ENCODE measurements at regions not wholly inside any gene's neighbourhood (a gene's known extent, or its start where the extent isn't known, plus 50 kb on each side); places are given as distances from the start of the nearest gene placed in this dataset.
"Not testable (repeated sequence)": the region's sequence is repeated elsewhere in the genome, so short reads cannot be mapped to it uniquely, and the experiment has no call there.

DNA sequence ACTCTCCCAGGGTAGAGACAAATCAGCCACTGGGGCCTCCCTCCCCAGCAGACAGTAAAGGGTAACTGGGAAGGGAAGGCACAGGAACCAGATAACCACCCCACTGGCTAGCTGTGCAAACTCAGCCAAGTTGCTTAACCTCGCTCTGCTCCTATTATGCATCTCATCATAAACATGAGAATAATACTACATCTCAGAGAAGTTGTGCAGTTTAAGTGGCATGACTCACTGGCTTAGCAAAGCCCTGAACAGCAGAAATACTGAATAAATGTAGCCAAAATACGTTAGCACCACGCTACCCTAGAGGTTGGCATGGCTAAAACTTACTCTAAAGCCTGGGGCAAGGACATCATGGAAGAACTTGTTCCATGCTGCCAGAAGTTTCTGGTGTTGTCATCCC, 128.1 kb upstream of the ANK3 start:
- DNase-seq (ENCODE audit: low read depth in 3 of 3): no peak

DNA sequence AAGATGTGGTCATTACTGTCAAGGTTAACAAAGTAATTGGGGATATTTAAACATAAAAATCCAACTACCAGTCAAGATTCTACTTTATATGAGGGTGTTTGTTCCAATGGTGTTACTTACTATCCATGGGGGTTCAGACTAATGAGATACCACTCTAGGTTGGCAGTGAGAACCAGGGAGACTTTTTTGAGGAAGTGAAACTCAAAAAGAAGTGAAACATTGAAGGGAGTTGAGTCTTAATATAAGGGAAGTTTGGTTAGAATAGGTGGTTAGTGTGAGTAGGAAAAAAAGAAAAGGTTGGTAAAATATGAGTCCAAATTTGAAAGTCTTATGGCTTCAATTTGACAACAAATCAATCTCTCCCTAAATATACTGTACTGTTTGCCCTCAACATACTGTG, 123.6 kb upstream of the ANK3 start:
- no peak for DNase-seq (ENCODE audit: low read depth in 3 of 3)

DNA sequence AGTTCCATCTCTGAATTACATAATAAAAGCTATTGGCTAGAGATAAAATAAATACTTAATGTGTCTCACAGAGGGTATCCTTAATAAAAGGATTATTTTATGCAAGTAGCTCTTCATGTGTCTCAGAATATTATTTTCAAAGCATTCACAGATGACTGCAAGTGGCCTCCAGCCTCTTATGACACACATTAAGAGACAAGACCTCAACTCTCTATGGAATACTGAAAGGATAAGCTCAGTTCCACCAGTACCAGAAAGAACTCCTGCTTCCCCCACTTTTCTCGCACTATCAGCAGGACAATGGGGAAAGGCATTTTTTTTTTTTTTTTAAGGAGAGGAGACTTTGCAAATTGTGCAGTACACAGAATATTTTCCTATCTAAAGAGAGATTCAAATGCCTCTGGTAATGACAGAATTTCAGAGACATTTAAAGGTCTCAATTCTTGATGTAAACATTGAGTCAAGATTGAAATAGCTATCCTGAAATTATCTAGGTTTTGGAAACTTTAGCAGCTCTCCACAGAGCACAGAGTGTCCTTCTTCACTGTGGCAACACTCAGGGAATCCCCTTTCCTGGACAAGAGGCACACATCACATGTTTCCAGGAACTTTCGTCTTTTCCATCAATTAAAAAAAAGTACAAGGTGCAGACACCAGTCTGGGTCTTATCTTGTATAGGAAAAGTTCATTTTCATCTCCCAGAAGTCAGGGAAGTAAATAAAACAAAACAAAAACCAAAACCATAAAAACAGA, 122.0 kb upstream of the ANK3 start:
- no peak for DNase-seq (ENCODE audit: low read depth in 3 of 3)

DNA sequence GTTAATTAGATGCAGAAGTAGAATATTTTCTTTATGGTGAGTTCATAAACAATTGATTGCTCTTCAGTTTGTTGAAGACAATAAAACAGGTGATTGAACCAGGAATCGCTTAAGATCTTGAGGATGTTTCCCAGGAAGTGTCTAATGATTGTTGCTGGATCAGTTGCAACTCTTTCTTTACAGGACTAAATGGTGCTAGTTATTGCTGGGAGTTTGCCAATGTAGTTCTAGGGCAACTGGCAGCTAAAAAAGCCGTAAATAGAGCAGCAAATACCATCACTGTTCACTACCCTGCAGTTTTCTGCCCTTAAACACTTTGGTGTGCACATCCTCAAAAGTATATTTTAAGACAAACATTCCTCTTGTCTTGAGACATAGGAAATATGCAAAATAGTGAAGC, 119.2 kb upstream of the ANK3 start:
- DNase-seq (ENCODE audit: low read depth in 3 of 3): no peak

DNA sequence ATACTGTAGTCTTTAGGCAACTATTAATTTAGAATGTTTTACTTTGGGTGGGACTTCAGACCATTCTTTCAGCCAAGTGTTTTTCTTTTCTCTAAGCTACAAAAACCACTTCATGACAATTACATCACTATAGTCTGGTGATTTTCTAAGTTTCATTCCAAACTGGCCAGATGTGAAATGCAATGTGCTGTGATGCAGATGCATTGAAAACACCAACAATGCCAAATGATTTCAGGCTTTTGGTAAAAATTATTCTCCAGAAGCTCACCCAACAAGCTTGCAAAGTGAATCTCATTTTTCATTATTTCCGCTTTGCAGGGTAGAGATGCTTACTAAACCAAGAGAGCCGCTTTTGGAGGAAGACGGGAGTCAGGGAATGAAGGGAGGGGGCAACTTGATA, 118.4 kb upstream of the ANK3 start:
- no peak for DNase-seq (ENCODE audit: low read depth in 3 of 3)

DNA sequence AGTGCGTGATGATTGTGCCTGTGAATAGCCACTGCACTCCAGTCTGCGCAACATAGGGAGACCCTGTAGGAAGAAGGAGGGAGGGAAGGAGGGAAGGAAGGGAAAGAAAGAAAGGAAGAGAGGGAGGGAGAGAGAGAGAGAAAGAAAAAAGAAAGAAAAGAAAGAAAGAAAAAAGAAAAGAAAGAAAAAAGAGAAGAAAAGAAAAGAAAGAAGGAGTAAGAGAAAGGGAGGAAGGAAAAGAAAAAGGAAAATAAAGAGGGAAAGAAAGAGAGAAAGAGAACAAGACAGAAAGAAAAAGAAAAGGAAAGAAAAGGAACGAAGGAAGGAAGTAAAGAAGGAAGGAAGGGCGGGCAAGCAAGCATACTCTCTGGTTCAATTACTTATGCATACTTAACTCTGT, 112.9 kb upstream of the ANK3 start:
- DNase-seq (ENCODE audit: low read depth in 3 of 3): no peak

DNA sequence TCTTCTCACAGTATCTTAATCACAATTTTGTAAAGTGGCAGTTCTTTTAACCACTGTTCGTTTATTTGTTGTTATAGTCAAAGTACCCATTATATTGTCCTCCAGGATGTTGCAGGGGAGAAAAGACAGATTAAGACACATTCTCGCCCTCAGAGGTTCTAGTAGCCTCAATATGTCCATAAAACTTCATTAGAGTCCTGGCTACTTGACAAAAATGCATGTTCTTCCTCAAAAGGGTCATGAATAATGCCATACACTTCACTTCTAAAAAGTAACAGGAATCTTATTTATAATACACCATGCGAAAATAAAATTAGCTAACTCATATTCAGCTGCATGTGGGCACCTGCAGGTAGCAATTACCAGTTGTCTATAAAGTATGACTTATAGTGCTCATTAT, 109.3 kb upstream of the ANK3 start:
- no peak for DNase-seq (ENCODE audit: low read depth in 3 of 3)

DNA sequence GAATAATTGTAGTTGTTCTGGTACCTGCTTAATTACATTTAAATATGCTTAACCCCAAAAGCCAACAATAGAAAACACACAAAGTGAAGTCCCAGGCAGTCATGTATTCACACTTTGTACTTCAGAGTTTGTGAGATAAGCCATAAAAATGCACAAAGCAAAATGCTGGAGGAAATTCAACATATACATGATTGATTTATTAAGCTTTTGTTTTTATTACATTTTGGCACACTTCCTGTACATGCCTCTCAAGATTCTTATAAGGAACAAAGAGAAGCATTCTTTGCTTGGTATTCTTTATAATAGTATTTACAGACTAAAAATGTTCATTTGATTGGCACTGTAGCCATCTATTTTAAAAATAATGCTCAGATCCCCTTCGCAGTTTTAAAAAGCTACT, 107.7 kb upstream of the ANK3 start:
- no peak for DNase-seq (ENCODE audit: low read depth in 3 of 3)

DNA sequence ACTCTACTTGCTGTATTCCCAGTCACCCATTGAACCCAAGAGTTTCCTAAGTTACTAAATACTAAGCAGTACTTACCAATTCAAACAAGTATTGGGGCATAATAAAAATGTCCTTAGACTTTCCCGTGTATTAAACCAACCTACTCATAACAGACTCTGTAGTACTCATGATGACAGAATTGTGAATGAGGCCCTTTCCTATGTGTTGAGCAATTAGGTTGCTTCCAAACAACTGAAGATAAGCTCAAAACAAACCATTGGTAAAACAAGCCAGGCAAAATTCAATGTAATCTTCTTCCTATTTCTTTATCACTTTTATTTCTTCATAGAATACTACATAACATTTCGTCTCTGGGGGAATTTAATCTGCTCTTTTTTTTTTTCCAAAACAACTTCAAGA, 106.5 kb upstream of the ANK3 start:
- DNase-seq (ENCODE audit: low read depth in 3 of 3): no peak

DNA sequence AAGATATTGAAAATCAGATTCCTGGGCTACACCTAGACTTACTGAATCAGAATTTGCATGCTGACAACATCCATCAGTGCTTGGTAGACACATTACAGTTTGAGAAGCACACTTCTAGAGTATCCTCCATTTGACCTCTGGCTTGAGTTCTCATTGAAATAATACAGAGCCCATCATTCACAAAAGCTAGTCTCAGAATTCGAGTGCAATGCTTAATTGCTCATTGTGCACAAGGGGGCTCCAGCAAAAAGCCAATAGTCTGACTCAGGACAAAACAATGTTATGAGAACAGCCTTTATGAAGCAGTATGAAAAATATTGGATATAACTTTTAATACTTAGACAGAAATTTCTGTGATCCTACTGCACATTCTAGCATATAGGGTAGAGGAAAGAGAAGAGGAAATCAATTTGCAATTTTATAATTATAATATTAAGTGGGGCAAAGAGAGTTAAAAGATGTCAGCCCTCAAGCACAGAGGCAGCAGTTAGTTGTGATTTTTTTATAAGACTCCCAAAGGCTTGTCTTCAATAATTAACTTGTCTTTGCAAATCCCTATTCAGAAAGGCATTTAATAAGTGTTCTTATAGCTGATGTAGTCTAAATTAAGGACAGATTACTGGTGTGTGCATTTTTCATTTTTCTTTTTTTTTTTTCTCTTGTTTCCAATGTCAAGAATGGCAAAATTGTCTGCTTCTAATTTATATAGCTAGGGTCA, 105.8 kb upstream of the ANK3 start:
- no peak for DNase-seq (ENCODE audit: low read depth in 3 of 3)

DNA sequence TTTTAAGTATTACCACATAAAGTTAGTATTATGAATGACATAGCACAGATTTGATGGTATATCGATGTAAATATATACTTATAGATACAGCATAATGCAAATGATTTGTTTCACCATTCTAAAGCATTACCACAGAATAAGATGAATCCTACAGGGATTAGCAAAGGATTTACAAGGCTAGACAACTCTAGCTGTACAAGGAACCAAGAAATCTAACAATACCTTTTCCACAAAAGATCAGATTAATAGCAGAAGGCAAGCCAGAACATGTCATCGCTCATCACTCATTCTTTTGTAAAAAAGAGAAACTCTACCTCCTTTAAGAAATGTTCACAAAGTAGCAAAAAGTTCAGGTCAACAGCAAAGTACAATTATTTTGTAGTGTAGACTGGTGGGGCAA, 105.1 kb upstream of the ANK3 start:
- no peak for DNase-seq (ENCODE audit: low read depth in 3 of 3)

DNA sequence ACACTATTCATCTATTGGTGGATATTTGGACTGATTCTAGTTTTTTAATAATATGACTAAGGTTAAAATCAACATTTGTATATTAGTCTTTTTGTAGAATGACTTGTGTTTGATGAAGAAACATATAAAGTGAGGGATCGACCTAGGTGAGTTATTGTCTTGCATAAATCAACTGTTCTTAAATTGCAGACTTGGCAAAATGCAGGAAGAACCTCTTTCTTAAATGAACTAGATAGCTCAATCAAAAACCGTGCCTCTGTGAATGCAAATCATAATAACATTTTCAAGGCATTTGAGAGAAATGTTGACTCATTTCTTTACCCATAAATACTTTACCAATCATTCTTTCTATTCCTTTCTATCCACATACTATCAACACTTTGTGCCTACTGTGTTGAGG, 101.5 kb upstream of the ANK3 start:
- no peak for DNase-seq (ENCODE audit: low read depth in 3 of 3)

DNA sequence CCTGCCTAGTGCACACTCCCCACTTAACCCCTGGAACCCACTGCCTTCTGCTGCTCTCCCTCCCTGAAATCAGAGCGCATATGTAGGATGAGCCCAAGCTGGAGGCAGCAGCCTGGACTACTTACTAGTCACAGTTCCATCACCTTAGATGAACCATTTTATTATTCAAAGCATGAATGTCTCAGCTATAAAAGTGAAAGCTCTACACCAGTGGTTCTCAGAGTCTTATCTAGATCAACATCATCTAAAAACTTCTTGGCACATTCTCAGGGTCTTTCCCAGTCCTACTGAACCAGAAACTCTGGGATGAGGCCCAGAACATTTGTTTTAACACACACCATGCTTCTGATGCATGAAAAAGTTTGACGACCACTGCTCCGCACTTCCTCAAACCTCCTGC, 100.3 kb upstream of the ANK3 start:
- no peak for DNase-seq (ENCODE audit: low read depth in 3 of 3)

DNA sequence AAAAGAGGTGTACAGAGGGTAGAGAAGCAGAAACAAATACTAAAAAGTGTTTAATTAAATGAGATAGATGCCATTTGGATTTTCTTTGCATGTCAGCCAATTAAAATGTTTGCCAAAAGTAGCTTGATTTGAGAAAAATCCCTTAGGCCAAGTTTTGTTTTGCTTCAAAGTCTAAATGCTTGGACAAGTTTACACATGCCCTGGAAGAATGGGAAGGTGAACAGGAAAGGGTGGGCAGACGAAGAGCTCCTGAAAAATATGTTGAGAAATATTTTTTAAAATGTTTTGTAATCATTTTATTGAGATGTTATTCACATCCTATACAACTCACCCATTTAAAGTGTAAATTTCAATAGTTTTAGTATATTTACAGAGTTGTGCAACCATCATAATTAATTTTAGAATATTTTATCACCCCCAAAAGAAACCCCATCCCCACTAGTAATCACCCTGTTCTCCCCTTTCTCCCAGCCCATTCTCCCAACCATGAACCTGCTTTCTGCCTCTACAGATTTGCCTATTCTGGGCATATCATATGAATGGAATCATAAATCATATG, 98.5 kb upstream of the ANK3 start:
- no peak for DNase-seq (ENCODE audit: low read depth in 3 of 3)

DNA sequence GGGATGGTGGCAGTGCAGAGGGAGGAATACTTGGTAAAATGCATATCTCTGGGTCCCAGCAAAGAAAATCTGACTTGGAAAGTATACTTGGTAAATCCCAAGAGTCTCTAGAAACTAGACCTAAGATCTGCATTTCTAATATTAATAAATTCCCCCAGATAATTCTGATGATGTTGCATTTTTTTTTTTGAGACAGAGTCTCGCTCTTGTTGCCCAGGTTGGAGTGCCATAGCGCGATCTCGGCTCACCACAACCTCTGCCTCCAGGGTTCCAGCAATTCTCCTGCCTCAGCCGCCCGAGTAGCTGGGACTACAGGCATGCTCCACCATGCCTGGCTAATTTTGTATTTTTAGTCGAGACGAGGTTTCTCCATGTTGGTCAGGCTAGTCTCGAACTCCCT, 97.9 kb upstream of the ANK3 start:
- no peak for DNase-seq (ENCODE audit: low read depth in 3 of 3)

DNA sequence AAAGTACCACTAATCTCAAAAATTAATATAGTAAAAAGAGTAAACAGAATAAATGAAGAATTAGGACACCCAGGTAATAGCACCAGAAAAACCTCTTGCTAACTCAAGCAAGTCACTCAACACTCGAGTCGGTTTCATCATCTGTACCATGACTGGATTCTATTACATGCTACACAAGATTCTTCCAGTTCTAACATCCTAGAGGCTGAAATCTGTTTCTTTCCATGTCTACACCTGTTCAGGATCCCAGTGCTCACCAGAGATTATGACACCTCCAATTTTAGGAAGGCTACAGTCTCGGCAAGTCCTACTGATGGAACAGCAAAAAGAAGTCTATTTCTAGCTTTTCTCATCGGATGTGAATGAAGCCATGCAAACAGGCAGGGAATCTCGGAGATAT, 95.3 kb upstream of the ANK3 start:
- no peak for DNase-seq (ENCODE audit: low read depth in 3 of 3)

DNA sequence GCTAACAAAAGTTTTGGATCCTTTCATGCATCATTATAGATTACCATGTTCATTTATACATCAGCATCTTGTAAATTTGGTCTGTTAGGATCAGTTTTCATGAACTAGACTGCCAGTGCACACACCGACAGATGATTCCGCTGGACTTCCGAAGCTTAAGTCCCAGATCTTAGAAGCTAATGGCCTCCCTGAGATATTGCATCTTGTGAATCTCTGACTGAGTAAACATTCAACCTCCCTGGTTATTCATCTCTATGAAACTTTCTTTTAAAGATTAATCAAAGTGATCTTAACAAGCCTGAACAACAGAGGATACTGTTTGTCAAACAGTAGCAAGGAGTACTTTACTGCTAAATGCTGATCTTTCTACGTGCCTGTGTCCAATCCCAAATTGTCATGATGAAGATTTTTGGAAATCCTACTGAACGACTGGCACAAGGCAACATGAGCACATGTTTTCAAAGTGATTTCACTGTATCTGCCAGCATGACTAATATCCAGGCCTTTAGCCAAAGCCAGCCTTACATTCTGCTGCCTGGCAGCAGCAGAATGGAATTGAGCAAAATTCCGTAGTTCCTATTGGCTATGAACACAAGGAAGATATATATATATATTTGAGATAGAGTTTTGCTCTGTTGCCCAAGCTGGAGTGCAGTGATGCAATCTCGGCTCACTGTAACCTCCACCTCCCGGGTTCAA, 91.3 kb upstream of the ANK3 start:
- DNase-seq (ENCODE audit: low read depth in 3 of 3): no peak

DNA sequence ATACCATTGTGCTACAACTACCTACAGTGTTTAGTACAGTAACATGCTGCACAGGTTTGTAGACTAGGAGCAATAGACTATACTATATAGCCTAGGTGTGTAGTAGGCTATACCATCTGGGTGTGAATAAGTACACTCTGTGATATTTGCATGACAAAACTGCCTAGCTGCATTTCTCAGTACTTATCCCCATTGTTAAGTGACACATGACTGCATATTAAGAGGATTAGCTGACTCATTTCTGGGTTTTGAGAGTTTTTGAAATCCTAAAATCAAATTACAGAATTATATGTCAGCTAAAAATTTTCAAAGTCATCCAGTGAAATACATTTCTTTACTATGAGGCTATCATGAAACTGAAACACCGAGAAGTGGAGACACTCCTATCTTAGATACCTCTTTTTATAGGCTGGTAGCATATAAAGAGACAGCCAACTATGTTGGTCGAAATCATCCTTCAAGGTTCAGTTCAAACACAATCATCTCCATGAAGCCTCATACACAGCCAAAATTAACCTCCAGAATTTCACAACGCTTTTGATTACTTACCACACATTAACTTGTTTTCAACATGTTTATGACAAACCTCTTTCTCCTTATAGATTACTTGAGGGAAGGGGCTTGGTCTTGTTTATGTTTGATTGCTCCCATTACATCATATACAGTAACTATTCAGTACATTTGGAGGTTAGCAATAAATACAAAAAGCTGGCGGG, 89.8 kb upstream of the ANK3 start:
- no peak for DNase-seq (ENCODE audit: low read depth in 3 of 3)

DNA sequence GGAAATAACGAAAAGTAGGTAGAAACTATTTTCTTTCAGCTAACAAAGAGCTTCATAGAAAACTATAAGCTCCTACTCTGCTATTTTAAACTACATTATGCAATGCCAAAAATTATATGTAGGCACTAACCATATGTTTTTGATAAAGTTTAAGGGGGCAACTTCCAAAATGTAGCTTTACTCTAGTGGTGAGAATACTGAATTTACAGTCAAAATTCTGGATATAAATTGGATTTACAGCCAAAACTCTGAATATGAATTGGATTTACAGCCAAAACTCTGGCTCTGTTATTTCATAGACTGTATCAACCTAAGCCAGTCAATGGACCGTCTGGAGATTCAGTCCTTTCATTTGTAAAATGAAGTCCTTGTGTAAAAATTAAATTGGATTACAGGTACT, 86.8 kb upstream of the ANK3 start:
- DNase-seq (ENCODE audit: low read depth in 3 of 3): no peak

DNA sequence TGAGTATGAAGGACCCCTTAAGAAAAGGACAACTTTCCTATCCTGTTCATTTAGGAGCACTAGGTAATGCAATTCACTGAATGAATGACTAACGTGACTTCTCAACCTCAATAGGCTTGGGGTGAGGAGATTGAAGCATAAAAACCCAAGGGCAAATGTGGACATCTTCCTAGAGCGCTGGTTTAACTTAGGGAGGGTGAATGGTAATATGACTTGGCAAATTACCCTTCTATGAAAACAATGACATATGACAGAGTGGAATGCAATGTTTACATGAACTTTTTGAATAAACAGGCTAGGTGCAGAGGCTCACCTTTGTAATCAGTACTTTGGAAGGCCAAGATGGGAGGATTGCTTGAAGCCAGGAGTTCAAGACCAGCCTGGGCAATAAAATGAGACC, 83.9 kb upstream of the ANK3 start:
- DNase-seq (ENCODE audit: low read depth in 3 of 3): no peak

DNA sequence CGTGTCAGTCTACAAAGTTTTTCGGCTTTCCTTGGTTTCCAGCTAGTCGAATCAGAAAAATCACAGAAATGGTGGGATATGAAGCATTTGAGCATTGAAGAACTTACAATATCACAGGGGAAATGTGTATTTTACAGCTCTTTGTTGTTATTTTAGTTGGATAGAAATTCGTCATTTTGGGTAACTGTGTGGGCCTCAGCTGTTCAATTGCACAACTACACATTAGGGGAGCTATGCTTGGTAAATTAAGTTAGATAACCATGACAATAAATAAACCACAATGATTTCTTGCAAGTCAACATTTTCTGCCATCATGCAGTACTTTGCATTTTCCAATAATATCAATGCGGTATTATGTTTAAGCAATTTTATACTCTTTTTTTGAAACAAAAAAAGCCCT, 80.4 kb upstream of the ANK3 start:
- DNase-seq (ENCODE audit: low read depth in 3 of 3): no peak

DNA sequence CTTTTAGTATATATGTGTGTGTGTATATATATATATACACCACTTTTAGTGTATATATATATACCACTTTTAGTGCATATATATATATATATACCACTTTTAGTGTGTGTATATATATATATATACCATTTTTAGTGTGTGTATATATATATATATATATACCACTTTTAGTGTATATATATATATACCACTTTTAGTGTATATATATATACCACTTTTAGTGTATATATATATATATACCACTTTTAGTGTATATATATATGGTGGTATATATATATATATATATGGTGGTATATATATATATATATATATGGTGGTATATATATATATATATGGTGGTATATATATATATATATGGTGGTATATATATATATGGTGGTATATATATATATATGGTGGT, 79.5 kb upstream of the ANK3 start:
- not testable (repeated sequence) for DNase-seq (ENCODE audit: low read depth in 3 of 3)

Data from stimulated activated CD4-positive, alpha-beta T cell treated with anti-CD3 and anti-CD28 coated beads, TNF-alpha, amount 100 ng/mL, for 4 hours (primary cell).